ENCODE measurements at regions not wholly inside any gene's neighbourhood (a gene's known extent, or its start where the extent isn't known, plus 50 kb on each side); places are given as distances from the start of the nearest gene placed in this dataset.
A peak's percentile ranks its signal among the peaks of the same experiment; 100 is the strongest.

DNA sequence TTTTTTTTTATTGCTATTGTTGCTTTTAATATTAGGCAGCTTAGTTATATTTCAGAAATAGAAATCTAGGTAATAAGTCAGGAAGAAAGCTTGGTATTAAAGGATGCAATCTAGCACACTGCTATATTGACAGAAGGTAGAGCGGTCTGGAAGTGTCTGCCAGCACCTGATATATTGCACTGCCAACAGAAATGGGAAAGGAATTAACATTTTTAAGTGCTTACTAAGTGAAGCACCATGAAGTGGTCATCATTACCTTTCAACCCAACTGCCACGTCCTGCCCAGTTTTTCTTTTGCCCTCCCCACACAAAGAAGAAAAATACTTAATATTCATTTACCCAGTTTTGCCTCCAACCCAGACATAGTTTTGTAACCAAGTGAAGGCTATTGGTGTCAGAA, 163.5 kb downstream of the KITLG start:
- no peak for DNase-seq (ENCODE audit: low read depth, low spot score)

DNA sequence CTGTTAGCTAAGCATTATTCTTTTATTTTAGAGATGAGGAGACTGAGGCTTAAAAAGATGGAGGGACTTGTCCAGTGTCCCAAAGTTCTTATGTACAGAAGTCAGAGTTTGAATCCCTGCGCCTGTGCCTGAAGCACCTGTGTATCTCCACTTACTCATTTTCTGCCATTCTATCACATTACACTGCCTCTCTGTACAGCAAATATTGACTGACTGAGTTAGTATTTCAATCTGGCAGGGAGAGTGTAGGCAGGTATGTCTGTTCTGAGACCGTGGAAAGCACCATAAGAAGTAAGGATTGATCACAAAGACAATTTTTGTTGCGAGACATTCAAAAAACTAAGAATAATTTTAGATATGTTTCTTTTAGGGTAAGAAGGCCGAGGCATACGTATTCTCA, 162.7 kb downstream of the KITLG start:
- no peak for DNase-seq (ENCODE audit: low read depth, low spot score)

- DNase-seq (ENCODE audit: low read depth, low spot score), result no peak
Measured at GRCh38 chr12:88418856-88419497, 161.3 kb downstream of the KITLG start.

DNA sequence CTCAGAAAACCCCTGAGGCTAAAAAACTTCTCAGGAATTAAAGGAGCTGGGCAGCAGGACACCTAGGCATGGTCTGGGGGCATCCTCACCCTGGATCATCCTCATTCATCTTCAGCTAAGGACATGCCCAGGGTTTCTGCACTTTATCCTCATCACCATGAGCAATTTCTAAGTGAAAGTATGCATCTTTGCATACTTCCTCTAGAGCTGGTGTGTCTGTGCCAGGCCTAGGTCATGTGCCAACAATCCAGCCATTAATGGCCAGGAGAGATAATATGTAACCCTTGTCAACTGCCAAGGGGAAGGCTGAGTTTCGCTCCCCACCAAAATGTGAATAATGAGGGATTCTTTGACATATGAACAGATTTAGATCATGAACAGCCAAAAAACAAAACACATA, 160.5 kb downstream of the KITLG start:
- DNase-seq (ENCODE audit: low read depth, low spot score), result no peak

DNA sequence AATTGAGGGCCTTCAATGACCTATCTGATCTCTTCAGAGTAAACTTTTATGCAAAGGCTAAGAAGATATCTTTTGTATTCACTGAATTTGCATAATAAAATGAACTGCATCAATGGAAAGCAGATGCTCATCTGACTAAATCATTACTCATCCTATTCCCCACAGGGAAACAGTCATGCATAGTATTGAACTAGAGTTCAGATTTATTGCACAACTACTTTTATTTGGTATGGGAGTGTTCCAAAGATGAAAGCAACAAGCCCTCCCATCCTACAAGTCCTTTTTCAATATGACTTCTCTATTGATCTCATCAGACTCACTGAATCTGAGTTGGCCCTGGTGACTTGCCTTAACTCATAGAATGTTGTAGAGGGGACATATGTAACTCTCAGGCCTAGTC, 159.8 kb downstream of the KITLG start:
- peak; percentile 70 for DNase-seq (ENCODE audit: low read depth, low spot score)

DNA sequence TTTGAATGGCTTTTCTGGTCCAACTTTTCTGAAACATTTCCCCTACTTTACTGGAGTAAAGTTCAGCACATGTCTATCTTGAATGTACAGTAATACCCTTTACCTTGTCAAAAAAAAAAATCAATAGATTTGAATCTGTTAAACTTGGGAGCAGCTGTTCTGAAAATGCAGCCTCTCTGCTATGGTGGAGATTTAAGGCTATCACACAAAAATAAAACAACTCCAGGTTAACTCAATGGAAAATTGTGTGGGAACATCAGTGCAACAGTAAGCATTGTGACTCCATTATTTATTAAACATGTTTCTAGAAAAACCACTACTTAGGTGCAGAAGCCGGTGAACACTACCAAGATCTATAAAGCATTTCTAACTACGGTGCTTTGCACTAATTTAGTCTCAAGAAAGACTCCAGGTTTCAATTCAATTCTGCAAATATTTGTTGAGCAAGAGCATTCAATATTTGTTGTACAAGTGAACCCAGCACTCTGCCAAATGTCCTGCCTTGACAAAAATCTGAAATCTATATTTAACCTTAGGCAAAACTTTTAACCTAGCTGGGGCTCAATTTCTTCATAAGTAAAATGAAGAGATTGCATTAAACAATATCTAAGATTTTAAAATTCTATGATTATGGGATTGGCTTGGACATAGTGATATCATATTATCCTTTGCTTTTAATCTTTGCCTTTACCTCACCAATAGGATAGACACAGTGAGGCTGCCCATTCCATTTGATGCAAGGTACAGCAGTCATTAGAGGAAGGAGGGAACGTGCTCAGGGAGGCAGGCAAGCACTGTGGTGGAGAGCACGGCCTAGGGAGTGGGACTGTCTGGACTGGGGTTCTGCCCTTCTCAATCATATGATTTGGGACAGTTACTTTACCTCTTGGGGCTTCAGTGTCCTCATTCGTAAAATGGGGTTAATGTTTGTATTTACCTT, 155.2 kb downstream of the KITLG start:
- DNase-seq (ENCODE audit: low read depth, low spot score), result no peak

DNA sequence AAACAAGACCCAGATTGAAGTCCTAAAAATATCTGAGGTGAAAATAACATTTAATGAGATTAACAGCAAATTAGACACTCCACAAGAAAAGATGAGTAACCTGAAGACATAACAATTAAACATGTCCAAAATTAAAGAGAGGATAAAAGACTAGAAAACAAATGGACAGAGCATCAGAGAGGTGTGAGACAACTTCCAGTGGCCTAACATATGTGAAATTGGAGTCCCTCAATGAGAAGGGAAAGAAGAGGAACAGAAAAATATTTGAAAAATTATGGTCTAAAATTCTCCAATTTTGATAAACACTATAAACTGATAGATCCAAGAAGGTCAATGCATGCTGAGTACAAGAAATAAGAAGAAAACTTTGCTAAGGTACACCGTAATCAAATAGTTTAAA, 151.9 kb downstream of the KITLG start:
- no peak for DNase-seq (ENCODE audit: low read depth, low spot score)

DNA sequence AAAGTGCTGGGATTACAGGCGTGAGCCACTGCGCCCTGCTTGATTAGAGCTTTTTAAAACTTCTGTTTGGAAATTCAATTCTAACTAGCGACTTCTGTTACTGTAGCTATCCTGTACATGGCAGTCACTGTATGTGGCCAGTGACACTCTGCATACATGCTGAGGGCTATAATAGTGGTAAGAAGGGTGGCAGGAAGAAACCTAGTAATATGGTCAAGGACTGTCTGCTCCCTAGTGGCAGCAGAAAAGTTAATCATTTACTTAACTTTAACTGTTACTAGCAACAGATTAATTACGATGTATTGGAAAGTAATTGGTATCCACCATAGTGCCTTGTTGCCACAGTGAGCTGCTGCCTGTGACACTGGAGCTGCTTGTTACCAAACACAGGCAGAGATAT, 149.0 kb downstream of the KITLG start:
- DNase-seq (ENCODE audit: low read depth, low spot score), result no peak

GRCh38 chr12:88432531-88433490, 147.5 kb downstream of the KITLG start:
- DNase-seq (ENCODE audit: low read depth, low spot score), result no peak

- no peak for DNase-seq (ENCODE audit: low read depth, low spot score)
Measured at GRCh38 chr12:88433997-88434703, 146.1 kb downstream of the KITLG start.

GRCh38 chr12:88435334-88436076, 144.8 kb downstream of the KITLG start:
- DNase-seq (ENCODE audit: low read depth, low spot score), result no peak

DNA sequence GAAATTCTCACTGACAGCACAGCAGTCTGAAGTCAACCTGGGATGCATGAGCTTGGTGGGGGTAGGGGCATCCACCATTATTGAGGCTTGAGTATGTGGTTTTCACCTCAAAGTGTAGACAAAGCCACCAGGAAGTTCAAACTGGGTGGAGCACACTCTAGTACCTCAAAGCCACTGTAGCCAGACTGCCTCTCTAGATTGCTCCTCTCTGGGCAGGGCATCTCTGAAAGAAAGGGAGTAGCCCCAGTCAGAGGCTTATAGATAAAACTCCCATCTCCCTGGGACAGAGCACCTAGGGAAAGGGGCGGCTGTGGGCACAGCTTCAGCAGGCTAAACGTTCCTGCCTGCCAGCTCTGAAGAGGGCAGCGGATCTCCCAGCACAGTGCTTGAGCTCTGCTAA, 143.0 kb downstream of the KITLG start:
- DNase-seq (ENCODE audit: low read depth, low spot score), result no peak

Data from smooth muscle cell of the brain vasculature (primary cell).